Cardiac septum (tissue), 1 donor: ENCODE measurements at regions not wholly inside any gene's neighbourhood (a gene's known extent, or its start where the extent isn't known, plus 50 kb on each side); places are given as distances from the start of the nearest gene placed in this dataset.
A peak's percentile ranks its signal among the peaks of the same experiment; 100 is the strongest.

Source experiments
- DNase-seq: peaks from one replicate; pipeline ENCODE4 v3.0.0-alpha.2; 2020; ENCODE audit warnings: low spot score
- intact Hi-C: fragments of 100-400 bp; cut with DNase I; formaldehyde crosslinking; loops from one replicate; pipeline ENCODE4 v1.14.0; 2022
- donor health status: DM: no; HTN: no; CAD: no.

DNA sequence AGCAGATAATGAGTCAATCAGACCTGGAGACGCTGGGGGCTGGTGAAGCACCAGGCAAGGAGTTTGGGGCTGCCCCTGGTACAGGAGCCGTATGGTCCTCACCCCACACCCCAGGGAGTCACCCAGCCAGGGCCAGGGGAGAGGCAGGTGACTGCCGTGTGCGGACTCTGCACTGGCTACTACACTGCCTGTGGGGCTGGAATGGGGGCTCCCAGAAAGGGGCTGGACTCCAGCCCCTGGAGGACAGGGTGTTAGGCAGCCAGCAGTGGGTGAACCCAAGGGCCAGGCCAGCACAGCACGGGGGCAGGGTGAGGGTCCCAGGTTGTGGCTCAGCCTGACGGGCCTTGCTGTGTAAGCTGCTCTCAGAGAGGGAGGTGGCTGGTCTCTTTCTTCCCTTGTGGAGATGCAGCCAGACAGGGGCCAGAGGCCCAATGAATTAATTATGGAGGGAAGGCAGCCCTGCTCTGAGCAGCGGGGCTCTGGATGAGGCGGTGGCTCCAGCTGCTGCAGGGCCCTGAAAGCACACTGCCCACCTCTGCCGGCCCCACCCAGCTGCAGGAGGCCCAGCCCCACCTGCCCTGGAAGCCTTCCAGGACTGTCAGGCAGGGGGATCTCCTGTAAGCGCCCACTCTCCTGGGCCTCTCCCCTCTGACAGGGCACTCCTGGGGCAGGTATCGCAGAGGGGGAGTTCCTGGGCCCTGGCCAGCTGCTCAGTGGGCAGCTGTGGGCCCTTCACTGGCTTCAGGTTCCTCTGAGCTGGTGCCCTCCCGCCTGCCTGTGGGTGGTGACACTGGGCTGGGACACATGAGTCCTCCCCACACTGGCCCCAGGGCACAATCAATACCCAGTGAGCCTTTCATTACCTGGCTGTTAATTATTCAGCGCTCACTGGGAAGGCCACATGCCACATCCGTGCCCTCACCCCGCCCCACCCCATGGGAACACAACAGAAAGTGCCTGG, 142.5 kb upstream of the C14orf180 start:
- intact Hi-C loops: no loop called here
- DNase-seq: no peak

DNA sequence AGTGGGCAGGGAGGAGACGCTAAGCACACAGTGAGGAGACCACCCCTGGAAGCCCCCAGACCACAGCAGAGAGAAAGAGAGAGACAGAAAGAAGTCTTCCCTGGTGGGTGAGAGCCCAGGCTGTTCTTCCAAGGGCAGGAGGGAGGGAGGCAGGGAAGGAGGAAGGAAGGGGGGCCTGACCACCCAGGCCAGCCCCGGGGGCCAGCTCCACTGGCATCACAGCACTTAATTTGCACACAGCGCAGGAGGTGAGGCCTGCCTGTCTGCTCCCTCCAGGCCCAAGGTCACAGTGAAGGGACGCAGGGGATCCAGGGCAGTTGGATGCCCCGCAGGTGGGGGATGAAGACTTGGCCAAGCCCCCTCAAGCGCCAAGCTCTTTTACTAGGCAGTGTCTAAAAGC, 141.9 kb upstream of the C14orf180 start:
- peak; percentile 68 for DNase-seq
- intact Hi-C loops: no loop called here

DNA sequence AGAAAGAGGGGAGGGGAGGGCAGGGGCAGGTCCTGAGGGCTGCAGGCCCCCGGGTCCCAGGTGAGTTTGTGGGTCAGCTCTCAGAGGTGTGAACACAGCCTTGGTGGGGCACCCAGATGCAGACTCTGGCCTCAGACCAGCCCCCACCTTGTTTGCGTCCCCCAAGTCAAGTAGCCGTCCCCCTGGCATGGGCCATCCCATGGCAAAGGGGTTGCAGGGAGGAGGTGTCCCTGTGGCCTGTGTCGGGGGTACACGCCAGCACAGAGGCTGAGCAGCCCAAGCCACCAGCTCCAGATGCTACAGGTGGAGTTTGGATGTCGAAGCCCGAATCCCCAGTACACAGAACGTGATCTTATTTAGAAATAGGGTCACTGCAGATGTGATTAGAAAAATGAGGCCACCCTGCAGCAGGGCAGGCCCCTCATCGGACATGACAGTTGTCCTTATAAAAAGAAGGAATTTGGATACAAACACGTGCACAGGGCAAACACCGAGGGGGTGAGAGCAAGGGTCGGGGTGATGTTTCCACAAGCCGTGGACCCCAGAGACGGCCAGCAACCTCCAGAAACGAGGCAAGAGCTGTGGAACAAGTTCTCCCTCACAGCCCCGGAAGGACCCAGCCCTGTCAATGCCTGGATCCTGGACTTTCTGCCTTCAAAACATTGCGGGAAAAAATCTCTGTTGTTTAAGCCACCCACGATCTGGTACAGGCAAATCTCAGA, 141.2 kb upstream of the C14orf180 start:
- DNase-seq: no peak
- intact Hi-C loops: no loop called here

DNA sequence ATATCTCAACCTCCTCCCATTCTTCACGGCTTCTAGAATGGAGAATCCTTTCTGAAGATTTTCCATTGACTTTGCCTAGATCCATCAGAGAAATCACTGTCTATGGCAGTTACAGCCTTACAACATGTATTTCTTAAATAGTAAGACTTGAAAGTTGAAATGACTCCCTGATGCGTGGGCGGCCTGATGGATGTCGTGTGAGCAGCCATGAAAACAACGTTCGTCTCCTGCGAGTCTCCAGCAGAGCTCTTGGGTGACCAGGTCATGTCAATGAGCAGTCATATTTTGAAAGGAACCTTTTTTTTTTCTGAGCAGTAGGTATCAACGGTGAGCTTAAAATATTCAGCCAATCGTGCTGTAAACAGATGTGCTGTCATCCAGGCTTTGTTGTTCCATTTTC, 139.9 kb upstream of the C14orf180 start:
- DNase-seq: no peak
- intact Hi-C loops: no loop called here

DNA sequence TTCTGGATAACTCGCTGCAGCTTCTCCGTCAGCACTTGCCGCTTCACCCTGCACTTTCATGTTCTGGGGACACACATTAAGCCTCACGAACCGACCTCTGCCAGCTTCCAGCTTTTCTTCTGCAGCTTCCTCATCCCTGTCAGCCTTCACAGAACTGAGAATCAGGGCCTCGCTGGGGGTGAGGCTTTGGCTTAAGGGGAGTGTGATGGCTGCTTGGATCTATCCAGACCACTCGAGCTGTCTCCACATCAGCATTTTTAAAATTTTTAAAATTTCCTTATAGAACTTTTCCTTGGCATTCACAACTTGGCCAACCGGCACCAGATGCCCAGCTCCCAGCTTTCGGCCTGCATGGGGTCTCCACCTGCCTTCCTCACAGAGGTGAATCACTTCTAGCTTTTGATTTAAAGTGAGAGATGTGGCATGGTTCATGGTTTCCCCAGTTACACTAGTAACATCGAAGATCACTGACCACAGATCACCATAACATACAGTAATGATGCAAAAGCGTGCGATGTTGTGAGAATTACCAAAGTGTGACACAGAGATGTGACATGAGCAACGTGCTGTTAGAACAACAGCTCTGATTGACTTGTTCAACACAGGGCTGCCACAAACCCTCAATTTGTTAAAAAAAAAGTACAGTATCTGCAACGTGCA, 139.1 kb upstream of the C14orf180 start:
- no peak for DNase-seq
- intact Hi-C loops: no loop called here

DNA sequence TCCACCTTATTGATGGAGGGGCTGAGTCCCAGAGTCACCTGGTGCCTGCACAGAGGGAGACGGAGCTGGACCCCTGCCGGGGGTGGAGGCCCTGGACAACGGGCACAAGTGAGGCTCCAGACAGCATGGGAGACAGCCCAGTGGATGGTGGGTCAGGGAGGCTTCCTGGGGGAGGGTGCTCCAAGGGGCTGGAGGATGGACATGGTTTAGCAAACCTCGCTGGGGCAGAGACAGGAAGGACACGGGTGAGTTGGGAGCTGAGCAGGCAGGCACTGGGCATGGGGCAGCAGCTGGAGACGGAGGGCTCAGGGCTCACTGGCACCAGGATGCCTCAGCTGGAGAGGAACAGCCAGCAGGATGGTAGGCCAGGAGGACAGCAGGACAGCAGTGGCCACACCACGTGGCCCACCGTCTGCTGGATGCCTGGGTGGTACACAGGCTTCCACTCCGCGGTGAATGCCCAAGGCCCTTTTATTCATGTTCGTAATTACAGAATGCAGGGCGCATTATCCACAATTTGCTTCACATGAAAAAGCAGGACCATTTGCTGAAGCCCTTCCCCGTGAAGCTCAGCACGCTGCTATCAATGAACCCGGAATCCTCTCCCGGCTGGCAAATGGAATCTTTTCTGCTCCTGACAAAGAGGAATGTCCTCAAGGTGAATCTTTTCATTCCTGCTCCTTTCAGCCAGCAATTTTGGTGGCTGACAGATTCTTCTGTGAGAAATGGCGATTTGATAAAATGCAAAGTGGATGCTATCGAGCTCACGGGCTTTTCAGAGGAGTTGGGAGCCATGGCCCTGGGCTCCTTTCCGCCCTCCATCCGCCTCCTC, 138.1 kb upstream of the C14orf180 start:
- intact Hi-C loops: no loop called here
- no peak for DNase-seq

DNA sequence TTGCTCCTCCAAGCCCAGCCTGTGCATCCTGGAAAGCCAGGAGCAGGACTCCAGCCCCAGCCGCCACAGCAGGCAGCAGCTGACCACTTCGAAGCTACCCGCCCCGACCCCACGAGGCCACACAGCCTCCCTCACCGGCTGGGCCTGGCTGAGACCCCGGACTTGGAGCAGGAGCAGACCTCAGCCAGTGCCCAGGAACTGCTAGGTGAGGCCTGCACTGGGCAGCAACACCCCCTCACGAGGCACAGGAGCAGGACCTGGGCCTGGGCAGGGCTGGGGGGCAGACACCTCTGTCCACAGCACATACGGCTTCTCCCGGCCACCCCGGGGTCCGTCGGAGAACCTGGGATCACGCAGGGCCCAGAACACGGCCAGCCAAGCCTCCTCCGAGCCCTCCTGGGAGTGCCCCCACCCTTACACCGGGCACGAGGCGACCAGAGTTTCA, 137.4 kb upstream of the C14orf180 start:
- peak; percentile 63 for DNase-seq

DNA sequence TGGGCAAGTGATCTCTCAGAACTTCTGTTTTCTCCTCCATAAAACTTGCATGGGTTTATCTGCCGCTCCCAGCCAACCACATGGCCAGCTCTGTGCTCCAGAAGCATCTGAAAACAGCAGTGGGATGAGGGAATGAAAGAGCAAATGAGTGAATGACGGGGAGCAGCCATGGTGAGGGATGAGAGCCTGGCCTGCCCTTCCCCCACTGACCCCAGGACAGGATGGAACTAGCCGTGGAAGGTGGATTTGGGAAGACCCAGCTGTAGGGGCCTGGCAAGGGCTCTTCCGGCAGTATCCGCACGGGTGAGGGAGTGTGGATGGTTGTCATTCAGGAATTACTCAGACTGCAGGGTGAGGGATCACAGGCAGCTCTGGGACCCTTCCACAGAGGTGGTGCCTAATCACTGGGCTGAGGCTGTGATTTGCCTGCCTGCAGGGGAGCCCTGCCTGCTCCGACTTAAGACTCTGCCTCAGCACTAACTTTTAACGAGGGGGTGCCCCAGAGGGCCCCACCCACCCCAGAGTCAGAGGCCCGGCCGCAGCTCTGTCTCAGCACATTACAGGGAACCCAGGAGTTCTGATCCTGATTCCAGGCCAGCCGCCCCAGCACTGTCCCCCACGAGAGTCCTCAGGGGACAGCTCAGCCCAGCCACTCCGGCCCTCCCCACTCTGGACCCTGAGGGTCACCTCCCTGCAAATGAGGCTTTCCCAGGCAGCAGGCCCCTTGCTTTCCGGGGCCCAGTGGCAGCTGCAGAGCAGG, 136.8 kb upstream of the C14orf180 start:
- intact Hi-C loops: no loop called here
- DNase-seq: peak; percentile 59

More for the DNA sequence above, 137.4 kb upstream of the C14orf180 start:
- intact Hi-C loops: no loop called here

DNA sequence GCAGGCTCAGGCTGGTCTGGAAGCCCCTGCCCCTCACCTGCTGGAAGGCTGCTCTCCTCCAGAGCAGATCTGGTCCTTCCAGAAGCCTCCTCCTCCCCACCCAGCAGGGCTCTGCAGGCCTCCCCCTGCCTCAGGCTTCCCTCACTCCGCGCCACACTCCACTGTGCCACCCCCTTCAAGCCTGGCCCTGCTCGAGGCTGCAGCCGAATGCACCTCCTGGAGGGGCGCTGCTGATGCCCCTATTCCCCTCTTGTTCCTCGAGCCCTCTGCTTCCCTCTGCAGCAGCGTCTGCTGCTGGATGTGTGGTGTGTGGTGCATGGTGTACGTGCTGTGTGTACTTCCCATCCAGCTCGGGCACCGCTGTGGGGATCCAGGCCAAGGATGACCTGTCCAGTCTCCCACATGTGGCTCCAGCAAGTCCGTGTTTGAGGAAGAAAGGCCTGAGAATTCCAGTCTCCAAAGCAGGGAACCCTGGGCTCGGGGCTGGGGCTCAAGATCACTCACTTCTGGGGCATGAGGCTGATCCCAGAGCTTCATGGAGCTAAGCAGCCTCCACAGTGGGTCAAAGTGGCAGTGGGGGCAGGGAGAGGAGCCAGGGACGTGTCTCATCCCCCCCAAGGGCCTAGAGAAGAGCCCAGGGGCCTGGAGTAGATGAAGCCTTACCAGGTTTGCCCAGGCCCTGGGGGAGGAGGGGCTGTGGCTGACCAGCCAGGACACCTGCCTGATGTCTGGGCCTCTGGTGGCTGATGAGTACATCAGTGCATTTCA, 136.0 kb upstream of the C14orf180 start:
- intact Hi-C loops: no loop called here
- DNase-seq: peak; percentile 74

DNA sequence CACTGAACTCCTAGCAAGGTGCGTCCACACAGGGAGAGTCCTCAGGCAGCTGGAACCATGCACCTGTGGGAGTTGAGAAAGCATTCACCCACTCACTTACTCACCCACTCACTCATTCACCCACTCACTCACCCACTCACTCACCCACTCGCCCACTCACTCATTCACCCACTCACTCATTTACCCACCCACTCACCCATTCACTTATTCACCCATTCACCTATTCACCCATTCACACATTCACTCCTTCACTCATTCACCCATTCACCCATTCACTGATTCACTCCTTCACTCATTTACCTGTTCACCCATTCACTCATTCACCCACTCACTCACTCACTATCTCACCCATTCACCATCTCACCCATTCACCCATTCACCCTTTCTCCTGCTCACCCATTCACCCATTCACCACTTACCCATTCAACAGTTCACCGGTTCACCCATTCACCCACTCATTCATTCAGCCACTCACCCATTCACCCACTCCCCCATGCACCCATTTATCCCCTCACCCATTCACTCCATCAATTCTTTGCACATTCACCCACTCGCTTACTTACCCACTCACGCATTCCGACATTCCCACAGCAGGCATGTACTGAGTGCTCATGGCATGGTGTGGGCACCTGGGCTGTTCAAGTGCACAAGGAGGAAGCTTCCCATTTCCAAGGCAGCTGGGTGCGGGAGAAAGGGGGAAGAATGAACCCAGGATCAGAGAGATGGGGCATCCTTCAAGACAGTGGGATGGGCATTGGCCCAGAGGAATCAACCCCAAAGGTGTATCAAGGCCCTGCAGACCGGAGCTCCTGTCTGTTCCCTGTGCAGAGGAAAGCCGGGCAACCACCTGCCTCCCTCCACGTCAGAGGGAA, 135.2 kb upstream of the C14orf180 start:
- intact Hi-C loops: no loop called here
- peak; percentile 31 for DNase-seq

DNA sequence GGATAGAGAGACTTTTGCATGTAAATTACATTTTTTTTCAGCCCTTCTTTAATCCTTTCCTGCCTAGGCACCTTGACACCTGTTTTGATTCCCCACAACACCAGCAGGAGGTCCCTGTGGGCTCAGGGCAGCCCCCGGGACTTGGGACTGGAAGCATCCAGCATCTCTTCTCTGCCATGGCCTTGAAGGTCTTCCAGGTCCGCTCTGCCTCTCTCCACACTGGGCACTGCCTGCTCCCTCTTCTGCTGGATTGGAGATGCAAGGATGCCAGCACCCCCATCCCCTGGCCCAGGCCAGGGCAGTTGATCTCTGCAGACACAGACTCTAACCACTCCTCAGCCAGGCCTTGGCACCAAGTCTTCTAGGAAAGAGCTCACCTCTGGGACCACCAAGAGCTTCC, 134.5 kb upstream of the C14orf180 start:
- peak; percentile 44 for DNase-seq
- intact Hi-C loops: no loop called here

DNA sequence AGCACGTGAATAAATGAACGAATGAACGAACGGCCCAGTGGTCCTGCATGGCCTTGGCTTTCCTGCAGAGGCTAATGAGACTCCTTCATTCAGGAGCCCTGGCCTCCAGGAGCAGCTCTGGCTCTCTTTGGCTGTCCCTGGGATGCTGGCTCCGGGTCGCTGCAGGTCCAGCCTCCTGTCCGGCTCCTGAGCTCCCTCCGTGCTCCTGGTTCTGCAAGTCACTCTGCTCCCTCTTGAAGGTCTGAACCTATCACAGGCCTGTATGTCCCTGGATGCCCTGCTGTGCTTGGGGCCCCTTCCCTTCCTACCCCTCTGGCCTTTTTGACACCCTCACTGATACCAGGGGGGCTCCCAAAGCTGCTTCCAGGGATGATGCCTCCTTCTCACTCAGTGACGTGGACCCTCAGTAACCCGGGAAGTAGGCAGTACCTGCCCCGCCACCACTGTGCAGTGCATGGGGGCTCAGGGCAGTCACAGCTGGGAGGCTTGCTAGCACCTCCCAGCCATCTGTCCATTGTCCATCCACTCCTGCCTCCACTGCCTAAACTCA, 133.7 kb upstream of the C14orf180 start:
- peak; percentile 66 for DNase-seq
- intact Hi-C loops: no loop called here

DNA sequence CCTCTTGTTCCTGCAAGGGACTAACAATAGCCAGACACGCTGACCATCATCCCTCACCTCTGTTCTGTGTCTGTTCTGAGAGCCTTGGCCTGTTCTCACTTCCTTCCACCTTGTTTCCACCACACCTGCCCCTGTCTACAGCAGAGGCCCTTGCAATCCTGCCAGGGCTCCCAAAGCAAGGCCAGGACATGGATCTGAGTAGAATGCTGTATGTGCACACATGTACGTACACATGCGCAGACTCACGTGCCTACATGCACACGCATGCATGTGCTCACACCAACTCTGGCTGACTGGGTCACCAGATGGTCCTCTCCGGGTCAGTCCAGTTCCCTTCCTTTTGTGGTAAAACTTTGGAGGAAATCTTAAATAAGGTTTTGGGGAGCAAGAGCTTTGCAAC, 133.0 kb upstream of the C14orf180 start:
- intact Hi-C loops: no loop called here
- peak; percentile 27 for DNase-seq

DNA sequence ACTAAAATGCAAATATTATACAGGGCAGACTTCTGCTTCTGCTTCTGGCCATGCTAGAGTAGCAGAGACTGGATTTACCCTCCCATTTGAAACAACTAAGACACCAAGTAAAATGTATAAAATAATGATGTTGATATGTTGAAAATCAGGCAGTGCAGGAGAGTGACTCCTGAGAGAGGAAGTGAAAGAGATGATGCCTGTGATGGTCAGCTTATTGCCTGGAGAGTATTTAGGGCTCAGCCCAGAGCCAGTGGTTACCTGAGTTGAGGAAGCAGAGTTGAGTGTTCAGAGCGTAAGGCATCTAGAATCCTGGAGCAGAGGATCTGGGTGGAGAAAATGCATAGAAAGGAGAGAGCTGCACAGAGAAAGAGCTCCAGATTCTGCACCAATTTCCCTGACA, 131.8 kb upstream of the C14orf180 start:
- DNase-seq: no peak
- intact Hi-C loops: no loop called here

DNA sequence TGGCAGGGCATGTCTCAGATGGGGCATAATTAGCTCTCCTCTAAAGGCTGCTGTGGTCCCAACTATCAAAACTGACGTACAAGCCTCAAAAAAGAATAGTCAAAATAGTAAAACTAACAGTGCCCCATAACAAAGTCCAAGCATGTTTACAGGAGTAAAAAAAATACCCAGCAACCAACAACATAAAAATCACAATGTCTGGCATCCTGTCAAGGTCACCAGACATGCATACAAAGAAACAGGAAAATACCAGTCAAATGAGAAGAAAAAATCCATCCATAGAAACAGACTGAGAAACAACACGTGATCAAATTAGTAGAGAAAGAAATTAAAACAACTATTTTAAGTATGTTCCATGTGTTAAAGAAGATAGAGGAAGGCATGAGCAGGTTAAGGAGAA, 131.2 kb upstream of the C14orf180 start:
- intact Hi-C loops: no loop called here

DNA sequence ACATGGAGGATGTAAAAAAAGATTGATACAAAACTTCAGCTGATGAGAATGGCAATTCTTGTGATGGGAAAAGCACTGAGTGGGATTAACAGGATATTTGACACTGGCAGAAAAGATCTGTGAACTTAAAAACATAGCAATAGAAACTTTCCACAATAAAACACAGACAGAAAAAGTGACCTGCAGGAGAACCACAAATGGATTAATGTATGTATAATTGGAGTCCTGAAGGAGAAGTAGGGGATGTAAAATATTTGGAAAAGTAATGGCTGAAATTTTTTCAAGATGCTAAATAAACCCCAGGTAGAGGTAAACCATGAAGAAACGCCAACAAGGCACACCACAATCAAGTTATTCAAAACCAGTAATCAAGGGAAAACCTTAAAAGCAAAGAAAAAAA, 130.8 kb upstream of the C14orf180 start:
- DNase-seq: no peak
- intact Hi-C loops: no loop called here

More for the DNA sequence above, 131.2 kb upstream of the C14orf180 start:
- DNase-seq: no peak
